Tibial artery (tissue), 4 donors: ENCODE measurements at regions not wholly inside any gene's neighbourhood (a gene's known extent, or its start where the extent isn't known, plus 50 kb on each side); places are given as distances from the start of the nearest gene placed in this dataset.

Source experiments
- DNase-seq, 2 donors: peaks; one replicate each; pipeline ENCODE4 v3.0.0-alpha.2; 2019
- H3K27ac ChIP-seq, 2 donors: fragments of 200-600 bp; sonication (generic) in 1 of 2; 1 replicate in 1 of 2; 2 replicates in 1 of 2; pipeline ENCODE4 v1.5.1; 2018 to 2019; ENCODE audit warnings: mild to moderate bottlenecking in 1 of 2
- H3K27me3 ChIP-seq, 2 donors: fragments of 200-600 bp; sonication (generic) in 1 of 2; one replicate each; pipeline versions ENCODE4 v1.5.1 to v1.6.0; 2016 to 2019
- H3K36me3 ChIP-seq, 3 donors: fragments of 200-600 bp; sonication (generic) in 2 of 3; one replicate each; pipeline ENCODE4 v1.5.1; 2016 to 2019; ENCODE audit warnings: mild to moderate bottlenecking in 2 of 3
- H3K4me1 ChIP-seq, 4 donors: fragments of 200-600 bp; sonication (generic) in 2 of 4; 1 replicate in 3 of 4; 2 replicates in 1 of 4; pipeline ENCODE4 v1.5.1; 2016 to 2019
- H3K4me3 ChIP-seq, 2 donors: fragments of 200-600 bp; sonication (generic) in 1 of 2; 1 replicate in 1 of 2; 2 replicates in 1 of 2; pipeline ENCODE4 v1.5.1; 2018 to 2019; ENCODE audit warnings: mild to moderate bottlenecking in 2 of 2
- H3K9me3 ChIP-seq, 3 donors: fragments of 200-600 bp; sonication (generic) in 1 of 3; one replicate each; pipeline ENCODE4 v1.5.1; 2016 to 2019
- CTCF ChIP-seq, 2 experiments: fragments of 200-600 bp in 1 of 2; fragments of 450-650 bp in 1 of 2; IDR thresholded peaks; one replicate each; pipeline ENCODE4 v1.5.1; 2017 to 2019; ENCODE audit warnings: antibody characterized with exemption in 2 of 2, mild to moderate bottlenecking in 1 of 2, moderate library complexity in 1 of 2
- intact Hi-C: fragments of 100-400 bp; cut with DNase I; formaldehyde crosslinking; loops from one replicate; pipeline ENCODE4 v1.15.0; 2023; ENCODE audit warnings: low total_unique reads

- H3K36me3 ChIP-seq: no peaks in the 10 kb centered on the region
- no peak overlapping the region for H3K4me3 ChIP-seq
- H3K27me3 ChIP-seq: no peaks in the 10 kb centered on the region
- H3K27ac ChIP-seq: no peak overlapping the region
- intact Hi-C loops: no loop called here
- no peaks in the 10 kb centered on the region for H3K9me3 ChIP-seq
- no peak for DNase-seq
- TF ChIP-seq CTCF (IDR thresholded peaks at IDR 0.05): no peak
- H3K4me1 ChIP-seq: peaks cover 0 to 25% (median 12%) of the 10 kb centered on the region in 4 donors
Measured at GRCh38 chr11:15889363-15890030, 466.8 kb downstream of the SOX6 start.

GRCh38 chr11:15890031-15890713 lies 466.2 kb downstream of the SOX6 start:
- intact Hi-C loops: no loop called here
- H3K36me3 ChIP-seq: no peaks in the 10 kb centered on the region
- H3K9me3 ChIP-seq: no peaks in the 10 kb centered on the region
- no peak for DNase-seq
- no peak overlapping the region for H3K4me3 ChIP-seq
- H3K27me3 ChIP-seq: no peaks in the 10 kb centered on the region
- H3K27ac ChIP-seq: no peak overlapping the region
- peaks cover 0 to 25% (median 12%) of the 10 kb centered on the region in 4 donors for H3K4me1 ChIP-seq
- no peak for TF ChIP-seq CTCF (IDR thresholded peaks at IDR 0.05)

- no peak for DNase-seq
- Histone ChIP-seq H3K4me3 (no peak overlapping the region), H3K4me1 (peaks cover 0 to 34% (median 14%) of the 10 kb centered on the region in 4 donors)
Measured at GRCh38 chr11:15893080-15893492, 463.3 kb downstream of the SOX6 start.

GRCh38 chr11:15896026-15896425 lies 460.3 kb downstream of the SOX6 start:
- no peak for TF ChIP-seq CTCF (IDR thresholded peaks at IDR 0.05)
- no peak overlapping the region for H3K27ac ChIP-seq
- no peaks in the 10 kb centered on the region for H3K36me3 ChIP-seq
- H3K4me3 ChIP-seq: no peak overlapping the region
- intact Hi-C loops: no loop called here
- peaks cover 0 to 34% (median 15%) of the 10 kb centered on the region in 4 donors for H3K4me1 ChIP-seq
- no peaks in the 10 kb centered on the region for H3K27me3 ChIP-seq
- H3K9me3 ChIP-seq: no peaks in the 10 kb centered on the region
- no peak for DNase-seq

More at GRCh38 chr11:15893080-15893492, 463.3 kb downstream of the SOX6 start:
- no peaks in the 10 kb centered on the region for H3K27me3 ChIP-seq
- no peak for TF ChIP-seq CTCF (IDR thresholded peaks at IDR 0.05)
- no peaks in the 10 kb centered on the region for H3K36me3 ChIP-seq
- peak overlapping the region; percentile 8 to 21 for H3K27ac ChIP-seq
- intact Hi-C loops: no loop called here
- no peaks in the 10 kb centered on the region for H3K9me3 ChIP-seq

GRCh38 chr11:15896530-15896929 lies 459.8 kb downstream of the SOX6 start:
- intact Hi-C loops: no loop called here

More at GRCh38 chr11:15896530-15896929, 459.8 kb downstream of the SOX6 start:
- Histone ChIP-seq H3K4me1 (peaks cover 0 to 39% (median 20%) of the 10 kb centered on the region in 4 donors), H3K27me3 (no peaks in the 10 kb centered on the region), H3K27ac (no peak overlapping the region), H3K4me3 (no peak overlapping the region), H3K36me3 (no peaks in the 10 kb centered on the region), H3K9me3 (no peaks in the 10 kb centered on the region)
- DNase-seq: no peak
- no peak for TF ChIP-seq CTCF (IDR thresholded peaks at IDR 0.05)
